GM12865 (cell line): ENCODE measurements at regions not wholly inside any gene's neighbourhood (a gene's known extent, or its start where the extent isn't known, plus 50 kb on each side); places are given as distances from the start of the nearest gene placed in this dataset.

Source experiments
- DNase-seq: peaks from one replicate; pipeline ENCODE4 v3.0.0; 2010; ENCODE audit warnings: low read depth
- H3K4me3 ChIP-seq: 2 replicates; pipeline ENCODE4 v1.5.1; 2011; ENCODE audit warnings: mild to moderate bottlenecking, low read depth, low read length, control low read depth
- CTCF ChIP-seq: IDR thresholded peaks from 2 replicates; pipeline ENCODE4 v1.5.1; 2011; ENCODE audit warnings: low read length, control low read depth, low read depth, inconsistent platforms; ENCODE audit not compliant: insufficient read depth; ENCODE audit errors: missing control alignments

DNA sequence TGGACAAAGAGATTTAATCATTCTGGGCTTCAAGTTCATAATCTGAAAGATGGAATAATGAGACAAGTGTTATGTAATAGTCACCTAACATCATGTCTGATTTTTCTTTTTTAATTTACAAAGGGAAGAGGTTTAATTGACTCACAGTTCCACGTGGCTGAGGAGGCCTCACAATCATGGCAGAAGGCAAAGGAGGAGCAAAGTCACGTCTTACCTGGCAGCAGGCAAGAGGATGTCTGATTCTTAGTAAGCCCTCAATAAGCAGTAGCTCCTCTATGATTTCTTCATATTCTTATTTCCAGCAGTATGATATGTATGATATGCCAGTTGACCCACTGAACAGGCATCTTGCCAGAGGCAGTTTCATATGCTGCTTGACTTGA, 152.7 kb downstream of the S1PR1 start:
- no peak for TF ChIP-seq CTCF
- DNase-seq: no peak
- peak overlapping the region; percentile 4; the same call in 1 of the 2 replicates for H3K4me3 ChIP-seq

DNA sequence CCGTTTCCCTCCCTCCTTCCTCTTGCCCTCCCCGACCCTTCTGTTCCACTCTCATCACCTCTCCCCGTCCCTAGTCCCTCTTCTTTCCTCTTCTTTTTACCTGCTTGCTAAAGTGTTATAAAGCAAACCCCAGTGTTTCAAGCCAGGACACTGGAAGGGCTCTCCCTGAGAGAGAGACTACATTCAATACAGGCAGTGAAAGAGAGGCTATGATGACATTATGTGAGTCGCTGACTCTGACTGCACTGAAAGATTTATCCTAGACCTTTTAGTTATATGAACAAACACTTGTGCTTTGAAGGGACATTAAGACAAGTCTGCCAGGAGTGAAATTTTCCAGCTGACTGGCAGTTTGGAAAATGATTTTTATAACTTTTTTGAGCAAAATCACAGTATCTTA, 155.7 kb downstream of the S1PR1 start:
- no peak for TF ChIP-seq CTCF
- DNase-seq: no peak
- no peak overlapping the region for H3K4me3 ChIP-seq

DNA sequence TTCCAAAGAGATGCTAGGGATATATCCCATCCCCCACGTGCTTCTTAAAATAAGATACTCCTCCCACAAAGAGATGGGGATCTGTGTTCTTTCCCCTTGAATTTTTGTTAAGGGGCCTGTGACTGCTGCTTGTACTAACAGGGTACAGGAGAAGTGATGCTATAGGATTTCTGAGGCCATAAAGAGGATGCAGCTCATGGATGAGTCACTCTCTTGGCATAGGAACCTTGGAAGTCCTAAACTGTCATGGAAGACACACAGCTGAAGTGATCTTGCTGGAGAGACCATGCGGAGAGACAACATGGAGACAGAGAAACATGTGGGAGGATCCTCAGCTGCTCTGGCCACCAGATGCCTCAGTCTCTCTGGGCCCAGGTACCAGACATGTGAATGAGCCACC, 157.2 kb downstream of the S1PR1 start:
- no peak for TF ChIP-seq CTCF
- no peak overlapping the region for H3K4me3 ChIP-seq
- no peak for DNase-seq

GRCh38 chr1:101399222-101399621, 162.4 kb downstream of the S1PR1 start:
- TF ChIP-seq CTCF: no peak
- no peak for DNase-seq
- no peak overlapping the region for H3K4me3 ChIP-seq

DNA sequence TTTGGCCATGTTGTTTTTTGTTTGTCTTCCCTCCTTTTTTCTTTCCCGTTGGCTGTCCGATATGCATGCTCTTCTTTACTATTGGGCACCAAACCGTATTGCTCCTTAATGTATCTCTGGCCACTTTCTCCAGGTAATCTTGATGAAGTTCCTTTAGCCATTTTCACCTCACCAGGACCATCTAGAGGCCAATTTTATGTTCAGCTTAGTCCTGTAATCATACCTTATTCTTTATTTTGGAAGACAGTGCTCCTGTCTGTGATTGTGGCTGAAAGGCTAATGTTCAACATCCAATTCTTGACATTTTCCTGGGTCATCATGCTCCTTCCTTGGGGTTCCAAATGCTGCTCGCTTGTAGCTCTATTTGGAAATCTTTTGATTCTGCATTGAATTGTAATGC, 169.5 kb downstream of the S1PR1 start:
- H3K4me3 ChIP-seq: no peak overlapping the region
- TF ChIP-seq CTCF: no peak
- no peak for DNase-seq

DNA sequence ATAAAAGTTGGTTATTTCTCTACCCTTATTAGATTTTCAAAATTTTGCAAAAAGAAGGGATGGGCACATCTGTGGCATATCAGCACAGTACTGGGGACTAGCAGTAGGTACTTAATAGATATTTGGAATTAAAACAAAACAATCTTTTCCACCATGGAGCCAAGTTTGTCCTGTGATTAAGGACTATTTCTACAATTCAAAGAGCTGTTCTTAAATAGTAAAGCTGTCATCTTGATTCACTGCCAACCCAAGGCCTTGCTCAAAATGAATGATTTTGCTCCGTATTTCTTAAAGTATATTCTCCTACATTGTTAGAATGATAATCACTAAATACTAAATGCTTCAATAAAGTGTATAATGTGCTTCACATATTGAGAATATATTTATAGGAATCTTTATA, 169.9 kb downstream of the S1PR1 start:
- no peak for TF ChIP-seq CTCF
- H3K4me3 ChIP-seq: no peak overlapping the region
- DNase-seq: no peak

GRCh38 chr1:101407505-101408211, 170.8 kb downstream of the S1PR1 start:
- no peak for TF ChIP-seq CTCF
- peak overlapping the region; percentile 74; the same call in 1 of the 2 replicates for H3K4me3 ChIP-seq
- peak; percentile 99 for DNase-seq
